ENCODE measurements at regions not wholly inside any gene's neighbourhood (a gene's known extent, or its start where the extent isn't known, plus 50 kb on each side); places are given as distances from the start of the nearest gene placed in this dataset.

- Histone ChIP-seq H4K20me1 (no peaks in the 10 kb centered on the region), H3K27ac (no peak overlapping the region), H3K9me3 (replicated peaks in 1 of 11) (peaks cover 0 to 10% (median 0%) of the 10 kb centered on the region in 11 experiments; a peak in 4 of 22 replicates), H3K9ac (no peak overlapping the region), H3K36me3 (no peaks in the 10 kb centered on the region), H3K4me2 (peak overlapping the region in 2 of 11 experiments; percentile 15 to 81; a peak in 3 of 22 replicates), H3K4me3 (no peak overlapping the region), H3K4me1 (peaks cover 0 to 66% (median 10%) of the 10 kb centered on the region in 10 experiments; a peak in 12 of 20 replicates), H3K27me3 (no peaks in the 10 kb centered on the region)
- TF ChIP-seq Cebpa-rat (IDR thresholded peaks at IDR 0.05), result no peak
These were observed 99.0 kb upstream of the DAB2 start for GRCh38 chr5:39523821-39524220.

GRCh38 chr5:39521940-39522590 is 97.3 kb upstream of the DAB2 start:
- no peaks in the 10 kb centered on the region for H4K20me1 ChIP-seq
- H3K36me3 ChIP-seq, result no peaks in the 10 kb centered on the region
- H3K9ac ChIP-seq, result no peak overlapping the region
- 0 out of 22 replicates have a peak overlapping the region, but pooled peaks of 1 of the 11 experiments have one; percentile 7 for H3K4me2 ChIP-seq
- no peaks in the 10 kb centered on the region for H3K27me3 ChIP-seq
- H3K9me3 ChIP-seq (replicated peaks in 1 of 11), result peaks cover 0 to 10% (median 0%) of the 10 kb centered on the region in 11 experiments; a peak in 4 of 22 replicates
- H3K4me1 ChIP-seq, result peaks cover 0 to 62% (median 5%) of the 10 kb centered on the region in 10 experiments; a peak in 12 of 20 replicates
- TF ChIP-seq Cebpa-rat (IDR thresholded peaks at IDR 0.05), result no peak
- H3K4me3 ChIP-seq, result no peak overlapping the region
- no peak overlapping the region for H3K27ac ChIP-seq

GRCh38 chr5:39521098-39521860 is 96.5 kb upstream of the DAB2 start:
- no peak overlapping the region for H3K9ac ChIP-seq
- H3K36me3 ChIP-seq, result no peaks in the 10 kb centered on the region
- H3K27me3 ChIP-seq, result no peaks in the 10 kb centered on the region
- peaks cover 0 to 62% (median 0%) of the 10 kb centered on the region in 10 experiments; a peak in 7 of 20 replicates for H3K4me1 ChIP-seq
- H3K4me3 ChIP-seq, result no peak overlapping the region
- no peak overlapping the region for H3K27ac ChIP-seq
- peaks cover 0 to 10% (median 0%) of the 10 kb centered on the region in 11 experiments; a peak in 4 of 22 replicates for H3K9me3 ChIP-seq (replicated peaks in 1 of 11)
- TF ChIP-seq Cebpa-rat (IDR thresholded peaks at IDR 0.05), result no peak
- no peak overlapping the region for H3K4me2 ChIP-seq
- H4K20me1 ChIP-seq, result no peaks in the 10 kb centered on the region

DNA sequence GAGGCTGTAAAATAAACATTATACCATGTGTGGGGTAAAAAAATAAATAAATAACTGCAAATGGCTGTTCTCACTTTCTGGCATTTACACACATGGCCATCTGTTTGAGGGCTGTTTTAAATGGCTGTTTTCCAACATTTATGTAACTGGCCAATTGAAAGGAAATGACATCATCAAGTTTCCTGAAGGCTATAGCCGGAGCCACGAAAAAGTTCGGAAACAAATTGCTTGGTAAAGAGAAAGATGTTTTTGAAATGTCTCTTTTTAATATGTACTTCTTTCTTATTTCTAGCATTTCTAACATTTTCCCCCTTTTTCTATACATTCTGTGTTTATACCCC is 95.4 kb upstream of the DAB2 start:
- Histone ChIP-seq H3K9ac (no peak overlapping the region), H3K4me2 (peak overlapping the region in 2 of 11 experiments; percentile 39; a peak in 2 of 22 replicates), H3K27me3 (no peaks in the 10 kb centered on the region), H3K4me3 (no peak overlapping the region), H3K9me3 (replicated peaks in 1 of 11) (peaks cover 0 to 10% (median 0%) of the 10 kb centered on the region in 11 experiments; a peak in 4 of 22 replicates), H3K4me1 (peaks cover 0 to 62% (median 0%) of the 10 kb centered on the region in 10 experiments; a peak in 6 of 20 replicates), H3K27ac (no peak overlapping the region), H4K20me1 (no peaks in the 10 kb centered on the region), H3K36me3 (no peaks in the 10 kb centered on the region)
- no peak for TF ChIP-seq Cebpa-rat (IDR thresholded peaks at IDR 0.05)

- Histone ChIP-seq H3K27ac (no peak overlapping the region), H3K27me3 (no peaks in the 10 kb centered on the region), H4K20me1 (no peaks in the 10 kb centered on the region), H3K4me1 (peaks cover 0 to 62% (median 0%) of the 10 kb centered on the region in 10 experiments; a peak in 6 of 20 replicates), H3K4me2 (peak overlapping the region in 2 of 11 experiments; percentile 39; a peak in 2 of 22 replicates), H3K9ac (no peak overlapping the region), H3K4me3 (no peak overlapping the region), H3K36me3 (no peaks in the 10 kb centered on the region), H3K9me3 (replicated peaks in 1 of 11) (peaks cover 0 to 10% (median 0%) of the 10 kb centered on the region in 11 experiments; a peak in 4 of 22 replicates)
- no peak for TF ChIP-seq Cebpa-rat (IDR thresholded peaks at IDR 0.05)
These were observed 94.9 kb upstream of the DAB2 start for GRCh38 chr5:39519566-39520231.

DNA sequence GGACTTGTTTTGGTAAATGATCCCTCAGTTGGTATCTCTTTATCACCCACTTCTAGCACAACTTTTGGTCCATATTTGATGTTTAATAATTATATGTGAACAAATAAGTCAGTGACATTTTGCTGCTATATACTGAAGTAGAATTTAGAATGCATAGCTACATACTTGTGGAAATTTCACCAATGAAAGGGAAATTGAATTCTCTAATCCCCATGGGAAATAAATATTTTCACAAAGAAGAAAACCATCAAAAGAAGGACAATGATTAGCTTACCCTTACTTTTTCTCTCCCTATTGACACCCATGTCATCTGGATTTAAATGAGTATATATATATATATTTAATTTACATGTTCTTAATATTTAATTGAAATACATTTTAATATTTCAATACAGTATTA is 94.3 kb upstream of the DAB2 start:
- Histone ChIP-seq H3K4me3 (no peak overlapping the region), H3K4me1 (peaks cover 0 to 62% (median 0%) of the 10 kb centered on the region in 10 experiments; a peak in 6 of 20 replicates), H3K9ac (no peak overlapping the region), H3K9me3 (replicated peaks in 1 of 11) (peaks cover 0 to 10% (median 0%) of the 10 kb centered on the region in 11 experiments; a peak in 4 of 22 replicates), H3K27ac (no peak overlapping the region), H4K20me1 (no peaks in the 10 kb centered on the region), H3K36me3 (no peaks in the 10 kb centered on the region), H3K27me3 (no peaks in the 10 kb centered on the region), H3K4me2 (no peak overlapping the region)
- TF ChIP-seq Cebpa-rat (IDR thresholded peaks at IDR 0.05), result no peak

DNA sequence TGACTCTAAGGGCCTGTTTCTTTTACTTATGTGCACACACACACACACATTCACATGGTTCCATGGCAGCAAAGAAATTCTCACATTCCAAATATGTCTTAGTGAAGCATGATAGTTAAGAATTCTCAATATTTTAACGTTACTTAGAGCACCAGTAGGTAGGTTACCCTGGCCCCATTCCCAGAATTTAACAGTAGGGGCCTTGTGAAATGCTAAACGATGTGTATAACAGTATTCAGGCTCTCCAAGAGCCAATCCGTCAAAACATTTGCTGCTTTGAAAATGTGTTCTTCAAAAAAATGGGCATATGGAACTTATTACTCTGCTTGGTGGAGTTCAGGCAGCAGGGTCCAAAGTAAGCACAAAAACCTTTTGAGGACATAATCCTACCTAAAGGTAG is 93.7 kb upstream of the DAB2 start:
- Histone ChIP-seq H3K4me3 (no peak overlapping the region), H3K9ac (no peak overlapping the region), H4K20me1 (no peaks in the 10 kb centered on the region), H3K27ac (no peak overlapping the region), H3K4me1 (peaks cover 0 to 62% (median 0%) of the 10 kb centered on the region in 10 experiments; a peak in 6 of 20 replicates), H3K9me3 (replicated peaks in 1 of 11) (peaks cover 0 to 10% (median 0%) of the 10 kb centered on the region in 11 experiments; a peak in 4 of 22 replicates), H3K27me3 (no peaks in the 10 kb centered on the region), H3K36me3 (no peaks in the 10 kb centered on the region), H3K4me2 (no peak overlapping the region)
- TF ChIP-seq Cebpa-rat (IDR thresholded peaks at IDR 0.05), result no peak

GRCh38 chr5:39517800-39518199 is 93.0 kb upstream of the DAB2 start:
- H4K20me1 ChIP-seq, result no peaks in the 10 kb centered on the region
- no peak for TF ChIP-seq Cebpa-rat (IDR thresholded peaks at IDR 0.05)
- no peaks in the 10 kb centered on the region for H3K36me3 ChIP-seq
- H3K9me3 ChIP-seq (replicated peaks in 1 of 11), result peaks cover 0 to 10% (median 0%) of the 10 kb centered on the region in 11 experiments; a peak in 4 of 22 replicates
- peaks cover 0 to 69% (median 0%) of the 10 kb centered on the region in 10 experiments; a peak in 6 of 20 replicates for H3K4me1 ChIP-seq
- no peaks in the 10 kb centered on the region for H3K27me3 ChIP-seq
- H3K9ac ChIP-seq, result no peak overlapping the region
- no peak overlapping the region for H3K27ac ChIP-seq
- no peak overlapping the region; a peak in 1 of 22 replicates for H3K4me2 ChIP-seq
- no peak overlapping the region for H3K4me3 ChIP-seq

Measured in BLaER1 treated with 17β-estradiol and CSF1 and Interleukin-3, amounts not matched to agents 10 nM and 100 nM (cell line).